HCT116 (cell line): ENCODE measurements at regions not wholly inside any gene's neighbourhood (a gene's known extent, or its start where the extent isn't known, plus 50 kb on each side); places are given as distances from the start of the nearest gene placed in this dataset.

ENCODE experiments used
- ATAC-seq: fragments of 200-7000 bp; cut with Tn5 transposase; 2 replicates; pipeline ENCODE4 v1.9.1; 2020; ENCODE audit warnings: mild to moderate bottlenecking, moderate library complexity
- BruUV-seq: library from RNA; stranded (reverse); fragments of 400-500 nt; replicated peaks from 2 replicates; lab custom pipeline; 2021; lab: Mats Ljungman, UMichigan
- CTCF ChIA-PET: fragments of 300-600 bp; sonication (Branson Sonifier 250); formaldehyde crosslinking; loops from one replicate; lab custom pipeline; 2021; ENCODE audit warnings: antibody characterized with exemption; lab: Charles Lee
- POLR2A ChIA-PET: fragments of 300-600, 350-600 bp; sonication (Branson Sonifier 250); formaldehyde crosslinking; loops from one replicate; lab custom pipeline; 2021; ENCODE audit warnings: antibody characterized with exemption; lab: Charles Lee
- RAD21 ChIA-PET, 2 experiments: fragments of 300-600 bp; sonication (Branson Sonifier 250); formaldehyde crosslinking; loops; one replicate each; lab custom pipeline; 2023; ENCODE audit warnings: low total read pairs in 2 of 2; ENCODE audit not compliant: uncharacterized antibody in 2 of 2, unreplicated experiment in 2 of 2, low non-redundant PET in 1 of 2; lab: Charles Lee
- DNase-seq: peaks from one replicate; pipeline ENCODE4 v3.0.0-alpha.2; 2010; ENCODE audit warnings: low read depth, low spot score
- H2AFZ ChIP-seq: fragments of 200-600 bp; shearing (Covaris generic), sonication (generic); 2 replicates; pipeline ENCODE4 v1.6.1; 2017; ENCODE audit warnings: low read depth, mixed run types, mixed read lengths, antibody characterized with exemption, low read length; ENCODE audit not compliant: poor library complexity, severe bottlenecking
- H3K27ac ChIP-seq: 2 replicates; pipeline ENCODE4 v1.5.1; 2012; ENCODE audit warnings: low read depth, low read length
- H3K27me3 ChIP-seq: fragments of 200-600 bp; sonication (generic); 2 replicates; pipeline ENCODE4 v1.6.1; 2016; ENCODE audit warnings: mixed run types, low read length, mixed read lengths; ENCODE audit not compliant: insufficient read depth
- H3K36me3 ChIP-seq, 2 experiments: fragments of 200-500 bp in 1 of 2; fragments of 200-600 bp in 1 of 2; sonication (Bioruptor generic) in 1 of 2; sonication (generic) in 1 of 2; 2 replicates each; pipeline versions ENCODE4 v1.5.1 to v1.6.1; 2014 to 2016; ENCODE audit warnings: low read length in 2 of 2, inconsistent platforms in 1 of 2, mixed read lengths in 1 of 2, mixed run types in 1 of 2; ENCODE audit not compliant: insufficient read depth in 2 of 2, control insufficient read depth in 1 of 2
- H3K4me1 ChIP-seq, 2 experiments: fragments of 200-600 bp in 1 of 2; sonication (generic) in 1 of 2; 2 replicates each; pipeline versions ENCODE4 v1.5.1 to v1.6.1; 2012 to 2017; ENCODE audit warnings: low read length in 2 of 2, inconsistent platforms in 1 of 2, mild to moderate bottlenecking in 1 of 2, mixed read lengths in 1 of 2, mixed run types in 1 of 2, moderate library complexity in 1 of 2; ENCODE audit not compliant: insufficient read depth in 2 of 2, control insufficient read depth in 1 of 2
- H3K4me2 ChIP-seq: fragments of 200-600 bp; sonication (generic); 2 replicates; pipeline ENCODE4 v1.6.1; 2017; ENCODE audit warnings: mixed run types, low read length, mixed read lengths
- H3K4me3 ChIP-seq, 2 experiments: fragments of 200-600 bp in 1 of 2; sonication (generic) in 1 of 2; replicated peaks in 1 of 2; 2 replicates each; pipeline ENCODE4 v1.5.1; 2011 to 2016; ENCODE audit warnings: low read length in 2 of 2, control low read depth in 1 of 2, low read depth in 1 of 2, mild to moderate bottlenecking in 1 of 2, mixed read lengths in 1 of 2, mixed run types in 1 of 2
- H3K79me2 ChIP-seq: fragments of 200-600 bp; sonication (generic); 2 replicates; pipeline ENCODE4 v1.6.1; 2017; ENCODE audit warnings: mild to moderate bottlenecking, mixed run types, low read length, moderate library complexity, mixed read lengths; ENCODE audit not compliant: insufficient read depth
- H3K9ac ChIP-seq: fragments of 200-600 bp; sonication (generic); 2 replicates; pipeline ENCODE4 v1.6.1; 2016; ENCODE audit warnings: low read length, mixed read lengths
- H3K9me2 ChIP-seq: fragments of 200-600 bp; sonication (generic), shearing (Covaris generic); 2 replicates; pipeline ENCODE4 v1.6.1; 2017; ENCODE audit warnings: mixed run types, mild to moderate bottlenecking, moderate library complexity; ENCODE audit not compliant: insufficient read depth
- H3K9me3 ChIP-seq, 2 experiments: fragments of 200-500 bp in 1 of 2; fragments of 200-600 bp in 1 of 2; sonication (Bioruptor generic) in 1 of 2; sonication (generic) in 1 of 2; 2 replicates each; pipeline ENCODE4 v1.6.1; 2014 to 2017; ENCODE audit warnings: low read length in 2 of 2, mixed read lengths in 2 of 2, inconsistent platforms in 1 of 2, low read depth in 1 of 2, mild to moderate bottlenecking in 1 of 2, mixed run types in 1 of 2, moderate library complexity in 1 of 2; ENCODE audit not compliant: control insufficient read depth in 1 of 2, insufficient read depth in 1 of 2
- H4K20me1 ChIP-seq: fragments of 200-600 bp; sonication (generic), shearing (Covaris generic); 2 replicates; pipeline ENCODE4 v1.6.1; 2017; ENCODE audit warnings: mixed run types, mild to moderate bottlenecking, moderate library complexity; ENCODE audit not compliant: insufficient read depth
- CEBPB ChIP-seq: IDR thresholded peaks from 2 replicates; pipeline ENCODE4 v1.6.1; 2012; ENCODE audit warnings: low read depth
- EGR1 ChIP-seq: IDR thresholded peaks from 2 replicates; pipeline ENCODE4 v1.6.1; 2012; ENCODE audit warnings: low read depth
- ELF1 ChIP-seq: IDR thresholded peaks from 2 replicates; pipeline ENCODE4 v1.6.1; 2012; ENCODE audit warnings: low read depth, borderline replicate concordance
- EZH2 ChIP-seq: fragments of 200-600 bp; sonication (generic); IDR thresholded peaks from 2 replicates; pipeline ENCODE4 v1.6.1; 2017; ENCODE audit warnings: antibody characterized with exemption, mixed run types
- EZH2phosphoT487 ChIP-seq: fragments of 200-600 bp; IDR thresholded peaks from 2 replicates; pipeline ENCODE4 v1.6.1; 2018; ENCODE audit warnings: antibody characterized with exemption, borderline replicate concordance
- FOSL1 ChIP-seq: IDR thresholded peaks from 2 replicates; pipeline ENCODE4 v1.6.1; 2012; ENCODE audit warnings: low read depth
- JUND ChIP-seq: IDR thresholded peaks from 2 replicates; pipeline ENCODE4 v1.6.1; 2012
- MAX ChIP-seq: IDR thresholded peaks from 2 replicates; pipeline ENCODE4 v1.6.1; 2012
- POLR2A ChIP-seq: IDR thresholded peaks from 2 replicates; pipeline ENCODE4 v1.7.0; 2011; ENCODE audit warnings: borderline replicate concordance; ENCODE audit not compliant: insufficient read depth, insufficient read length; ENCODE audit errors: extremely low read depth
- POLR2AphosphoS5 ChIP-seq: IDR thresholded peaks from 2 replicates; pipeline ENCODE4 v1.6.1; 2011; ENCODE audit warnings: mild to moderate bottlenecking, low read depth, low read length, moderate library complexity
- RAD21 ChIP-seq: IDR thresholded peaks from 2 replicates; pipeline ENCODE4 v1.6.1; 2012; ENCODE audit warnings: low read depth, mild to moderate bottlenecking
- REST ChIP-seq: IDR thresholded peaks from 2 replicates; pipeline ENCODE4 v1.6.1; 2012; ENCODE audit warnings: low read depth
- SIN3A ChIP-seq: IDR thresholded peaks from 2 replicates; pipeline ENCODE4 v1.6.1; 2012; ENCODE audit warnings: low read depth
- SP1 ChIP-seq: IDR thresholded peaks from 2 replicates; pipeline ENCODE4 v1.6.1; 2012; ENCODE audit warnings: low read depth
- YY1 ChIP-seq: IDR thresholded peaks from 2 replicates; pipeline ENCODE4 v1.6.1; 2011; ENCODE audit warnings: low read length, low read depth, moderate library complexity, mild to moderate bottlenecking; ENCODE audit not compliant: insufficient replicate concordance; ENCODE audit errors: extremely low read depth
- ZBTB33 ChIP-seq: IDR thresholded peaks from 2 replicates; pipeline ENCODE4 v1.6.1; 2011; ENCODE audit warnings: mild to moderate bottlenecking, low read length, moderate library complexity; ENCODE audit not compliant: insufficient replicate concordance; ENCODE audit errors: extremely low read depth
- ZFX ChIP-seq: fragments of 450-650 bp; IDR thresholded peaks from 2 replicates; pipeline ENCODE4 v1.6.1; 2017
- ZNF274 ChIP-seq: fragments of 200-500 bp; sonication (Bioruptor generic); IDR thresholded peaks from 2 replicates; pipeline ENCODE4 v1.6.1; 2014; ENCODE audit warnings: mild to moderate bottlenecking, low read depth, low read length, inconsistent platforms
- intact Hi-C: fragments of 100-400 bp; cut with micrococcal nuclease; formaldehyde crosslinking; loops from 2 replicates; pipeline ENCODE4 v1.10.0; 2022
- TF ChIP-seq, protein P1 (sequence below): IDR thresholded peaks from 2 replicates; pipeline ENCODE4 v1.6.1; 2012
- TF ChIP-seq, protein P2 (sequence below), 3 experiments: fragments of 200-600 bp in 1 of 3; sonication (generic) in 1 of 3; IDR thresholded peaks in 2 of 3; conservative IDR thresholded peaks in 1 of 3; 2 replicates each; pipeline ENCODE4 v1.5.1; 2012 to 2017; ENCODE audit warnings: low read depth in 2 of 3, low read length in 2 of 3, antibody characterized with exemption in 1 of 3, borderline replicate concordance in 1 of 3, control low read depth in 1 of 3, mild to moderate bottlenecking in 1 of 3, mixed read lengths in 1 of 3, mixed run types in 1 of 3, moderate library complexity in 1 of 3; ENCODE audit not compliant: insufficient read depth in 1 of 3

DNA sequence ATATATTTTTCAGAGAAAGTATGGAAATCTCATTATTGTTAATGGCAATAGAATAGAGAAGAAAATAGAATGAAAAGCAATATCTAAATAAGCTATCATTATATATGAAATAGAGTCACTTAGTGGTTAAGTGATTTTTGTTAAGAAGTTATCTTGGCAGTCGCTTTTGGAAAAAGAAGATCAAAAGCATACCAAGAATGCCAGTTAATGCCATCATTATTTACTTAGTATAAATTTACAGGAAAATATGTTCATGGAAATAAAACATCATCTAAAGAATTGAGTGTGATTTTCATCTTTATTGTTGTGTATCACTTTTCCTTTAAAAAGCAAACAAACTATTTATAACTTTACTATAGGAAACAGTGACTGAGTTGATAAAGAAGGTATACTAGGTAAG is 85.3 kb upstream of the GPR101 start:
- Histone ChIP-seq H3K27ac (no peak overlapping the region), H2AFZ (no peak overlapping the region), H4K20me1 (no peaks in the 10 kb centered on the region), H3K4me3 (no peak overlapping the region), H3K9me3 (no peaks in the 10 kb centered on the region), H3K9me2 (no peaks in the 10 kb centered on the region), H3K4me2 (no peak overlapping the region), H3K9ac (no peak overlapping the region), H3K27me3 (no peaks in the 10 kb centered on the region), H3K4me1 (no peaks in the 10 kb centered on the region), H3K79me2 (no peaks in the 10 kb centered on the region), H3K36me3 (no peaks in the 10 kb centered on the region)
- DNase-seq (no peak), ATAC-seq (no peak)
- ChIA-PET CTCF (no interaction called here), RAD21 (no interaction called here), POLR2A (no interaction called here)
- BruUV-seq = no TSS peak
- TF ChIP-seq JUND (no peak), REST (no peak), ELF1 (no peak), EZH2 (no peak), ZBTB33 (no peak), YY1 (no peak), FOSL1 (no peak), POLR2A (no peak), SIN3A (no peak), MAX (no peak), CEBPB (no peak), POLR2AphosphoS5 (no peak), SP1 (no peak), ZNF274 (no peak), EZH2phosphoT487 (no peak), ZFX (no peak), RAD21 (no peak), EGR1 (no peak)
- TF ChIP-seq, protein P1, sequence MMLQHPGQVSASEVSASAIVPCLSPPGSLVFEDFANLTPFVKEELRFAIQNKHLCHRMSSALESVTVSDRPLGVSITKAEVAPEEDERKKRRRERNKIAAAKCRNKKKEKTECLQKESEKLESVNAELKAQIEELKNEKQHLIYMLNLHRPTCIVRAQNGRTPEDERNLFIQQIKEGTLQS = no peak
- TF ChIP-seq, protein P2, sequence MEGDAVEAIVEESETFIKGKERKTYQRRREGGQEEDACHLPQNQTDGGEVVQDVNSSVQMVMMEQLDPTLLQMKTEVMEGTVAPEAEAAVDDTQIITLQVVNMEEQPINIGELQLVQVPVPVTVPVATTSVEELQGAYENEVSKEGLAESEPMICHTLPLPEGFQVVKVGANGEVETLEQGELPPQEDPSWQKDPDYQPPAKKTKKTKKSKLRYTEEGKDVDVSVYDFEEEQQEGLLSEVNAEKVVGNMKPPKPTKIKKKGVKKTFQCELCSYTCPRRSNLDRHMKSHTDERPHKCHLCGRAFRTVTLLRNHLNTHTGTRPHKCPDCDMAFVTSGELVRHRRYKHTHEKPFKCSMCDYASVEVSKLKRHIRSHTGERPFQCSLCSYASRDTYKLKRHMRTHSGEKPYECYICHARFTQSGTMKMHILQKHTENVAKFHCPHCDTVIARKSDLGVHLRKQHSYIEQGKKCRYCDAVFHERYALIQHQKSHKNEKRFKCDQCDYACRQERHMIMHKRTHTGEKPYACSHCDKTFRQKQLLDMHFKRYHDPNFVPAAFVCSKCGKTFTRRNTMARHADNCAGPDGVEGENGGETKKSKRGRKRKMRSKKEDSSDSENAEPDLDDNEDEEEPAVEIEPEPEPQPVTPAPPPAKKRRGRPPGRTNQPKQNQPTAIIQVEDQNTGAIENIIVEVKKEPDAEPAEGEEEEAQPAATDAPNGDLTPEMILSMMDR (IDR thresholded peaks at IDR 0.05 in 2 of 3, conservative IDR thresholded peaks at IDR 0.05 in 1 of 3; ENCODE audit: borderline replicate concordance in 1 of 3, insufficient read depth in 1 of 3, low read depth in 2 of 3, low read length in 2 of 3) = no peak
- intact Hi-C loops = no loop called here
